Esophagus squamous epithelium (tissue), 4 donors: ENCODE measurements at regions not wholly inside any gene's neighbourhood (a gene's known extent, or its start where the extent isn't known, plus 50 kb on each side); places are given as distances from the start of the nearest gene placed in this dataset.

Experiments
- CTCF ChIP-seq, 6 experiments: fragments of 450-650 bp in 4 of 6; fragments of 200-600 bp in 2 of 6; sonication (generic) in 2 of 6; IDR thresholded peaks; one replicate each; pipeline ENCODE4 v1.5.1; 2016 to 2019; ENCODE audit warnings: antibody characterized with exemption in 6 of 6, mild to moderate bottlenecking in 4 of 6, moderate library complexity in 4 of 6
- POLR2A ChIP-seq, 4 donors: fragments of 450-650 bp; IDR thresholded peaks; one replicate each; pipeline ENCODE4 v1.6.1; 2017; ENCODE audit warnings: antibody characterized with exemption in 4 of 4, mild to moderate bottlenecking in 4 of 4, moderate library complexity in 3 of 4

- TF ChIP-seq CTCF (IDR thresholded peaks at IDR 0.05): no peak
- TF ChIP-seq POLR2A (IDR thresholded peaks at IDR 0.05): no peak
Observed at GRCh38 chr16:35602116-35602515, 2142.7 kb downstream of the TP53TG3F start.
